Putamen (tissue), 1 donor: ENCODE measurements at regions not wholly inside any gene's neighbourhood (a gene's known extent, or its start where the extent isn't known, plus 50 kb on each side); places are given as distances from the start of the nearest gene placed in this dataset.

Experiments used
- DNase-seq: peaks from one replicate; pipeline ENCODE4 v3.0.0-alpha.2; 2016; ENCODE audit warnings: low spot score

GRCh38 chr1:30360281-30360680, 363.1 kb downstream of the MATN1 start:
- DNase-seq: no peak

- DNase-seq: no peak
Measured at GRCh38 chr1:30359539-30360220, 363.7 kb downstream of the MATN1 start.

DNA sequence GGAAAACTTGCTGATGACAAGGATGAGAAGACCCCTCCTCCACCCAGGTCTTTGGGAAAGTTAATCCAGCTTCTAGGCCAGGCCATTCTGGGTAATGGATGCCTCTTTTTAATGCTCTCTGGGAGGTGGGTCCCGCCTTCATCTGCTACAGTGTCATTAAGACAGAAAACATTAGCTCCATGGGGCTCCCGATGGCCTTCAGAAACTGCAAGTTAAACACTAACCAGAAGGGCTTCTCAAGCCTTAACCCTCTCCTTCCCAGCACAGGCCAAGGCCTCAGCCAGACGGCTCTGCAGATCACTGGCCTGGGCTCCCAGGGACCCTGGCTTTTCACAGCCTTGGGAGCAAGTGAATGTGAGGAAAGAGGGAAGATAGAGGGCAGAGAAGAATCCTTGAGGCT, 364.9 kb downstream of the MATN1 start:
- DNase-seq: no peak

GRCh38 chr1:30356839-30357238, 366.5 kb downstream of the MATN1 start:
- no peak for DNase-seq

GRCh38 chr1:30354410-30354809, 369.0 kb downstream of the MATN1 start:
- no peak for DNase-seq

DNA sequence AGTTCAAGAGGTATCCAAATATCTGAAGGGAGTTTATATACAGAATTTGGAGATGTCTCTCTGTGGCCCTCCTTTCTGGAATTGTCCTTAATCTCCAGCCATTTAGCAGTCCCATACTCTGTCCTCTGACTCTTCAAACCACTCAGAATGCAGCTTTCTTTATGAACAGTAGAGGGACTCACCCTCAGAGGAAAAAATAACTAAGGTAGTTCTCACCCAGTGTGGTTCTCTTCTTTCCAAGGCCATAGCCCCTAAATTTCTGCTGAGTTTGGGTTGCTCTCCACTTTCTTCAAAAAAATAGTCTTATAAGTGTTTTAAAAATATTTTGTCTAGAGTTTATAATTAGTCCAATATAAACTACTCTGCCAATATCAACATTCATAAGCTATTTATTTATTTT, 369.7 kb downstream of the MATN1 start:
- no peak for DNase-seq

DNA sequence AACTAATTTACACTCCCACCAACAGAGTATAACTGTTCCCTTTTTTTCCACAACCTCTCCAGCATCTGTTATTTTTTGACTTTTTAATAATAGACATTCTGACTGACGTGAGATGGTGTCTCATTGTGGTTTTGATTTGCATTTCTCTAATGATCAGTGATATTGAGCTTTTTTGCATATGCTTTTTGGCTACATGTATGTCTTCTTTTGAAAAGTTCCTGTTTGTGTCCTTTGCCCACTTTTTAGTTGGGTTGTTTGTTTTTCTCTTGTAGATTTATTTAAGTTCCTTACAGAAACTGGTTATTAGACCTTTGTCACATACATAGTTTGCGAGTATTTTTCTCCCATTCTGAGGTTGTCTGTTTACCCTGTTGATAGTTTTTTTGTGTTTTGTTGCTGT, 375.2 kb downstream of the MATN1 start:
- no peak for DNase-seq

DNA sequence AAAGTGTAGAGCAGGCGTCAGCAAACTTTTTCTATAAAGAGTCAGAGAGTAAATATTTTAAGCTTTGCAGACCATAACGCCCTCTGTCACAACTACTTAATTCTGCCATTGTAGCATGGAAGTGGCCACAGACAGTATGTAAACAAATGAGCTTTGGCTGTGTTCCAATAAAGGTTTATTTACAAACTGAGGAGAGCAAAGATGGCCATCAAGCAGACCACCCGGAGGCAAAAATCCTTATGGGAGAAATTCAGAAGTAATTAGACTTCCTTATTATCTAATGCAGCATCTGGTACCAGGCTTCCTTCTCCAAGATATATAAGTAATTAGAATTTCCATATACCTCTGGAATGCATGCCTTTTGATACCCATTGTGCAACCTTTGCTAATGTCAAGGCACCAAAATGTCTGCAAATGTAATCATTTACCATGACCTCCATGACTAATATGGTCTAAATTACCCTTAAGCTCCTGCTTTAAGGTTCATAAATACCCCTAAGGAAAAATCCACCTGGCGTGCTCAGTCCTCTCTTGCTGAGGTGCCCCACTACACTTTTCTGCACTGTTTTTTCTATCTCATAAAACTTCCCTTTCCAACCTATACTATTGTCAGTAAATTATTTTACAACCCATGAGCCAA, 377.8 kb downstream of the MATN1 start:
- DNase-seq: no peak

GRCh38 chr1:30343562-30343961, 379.8 kb downstream of the MATN1 start:
- DNase-seq: no peak

DNA sequence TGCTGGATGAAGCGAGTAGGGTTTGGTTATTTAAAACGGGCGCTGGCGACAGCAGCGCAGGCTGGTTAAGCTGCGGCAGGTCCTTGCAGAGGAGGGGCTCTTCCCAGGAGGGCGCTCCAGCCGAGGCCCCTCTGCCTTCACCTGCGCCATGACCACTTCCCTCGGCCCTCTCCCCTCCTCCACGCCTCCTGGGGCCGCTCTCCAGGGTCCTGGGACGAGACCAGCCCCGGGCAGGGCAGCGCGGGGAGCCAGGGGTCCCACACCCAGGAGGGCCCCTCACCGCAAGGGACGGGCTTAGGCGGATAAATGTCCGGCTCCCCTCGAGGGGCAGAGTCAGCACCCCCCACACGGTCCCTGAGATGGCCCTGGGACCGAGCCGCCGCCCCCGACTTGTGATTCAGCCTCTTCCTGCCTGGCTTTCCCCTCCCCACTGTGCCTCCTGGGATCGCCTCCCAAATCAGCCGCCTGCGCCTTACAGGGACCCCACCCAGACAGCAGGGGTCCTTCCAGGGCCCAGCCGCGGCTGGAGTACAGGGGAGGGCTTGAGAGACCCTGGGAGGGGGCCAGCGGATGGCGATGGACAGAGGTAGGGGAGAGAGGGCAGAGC, 380.7 kb downstream of the MATN1 start:
- DNase-seq: no peak

DNA sequence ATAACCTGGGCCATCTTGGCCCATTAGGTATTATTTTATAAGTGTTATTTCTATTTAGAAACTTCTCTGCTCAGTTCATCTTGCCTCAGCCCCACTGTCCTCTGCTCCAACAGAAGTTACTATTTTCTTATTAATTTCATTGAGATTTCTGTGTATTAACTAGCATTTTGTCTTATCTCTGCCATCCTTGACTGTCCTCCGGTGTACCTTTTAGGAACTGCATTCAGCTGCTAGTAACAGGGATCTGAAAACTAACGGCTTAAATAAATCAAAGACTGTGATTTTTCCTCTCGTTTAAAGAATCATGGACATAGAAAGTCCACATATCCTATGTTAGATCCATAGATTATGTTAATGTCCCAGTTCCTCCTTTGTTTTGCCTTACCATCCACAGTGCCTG, 382.5 kb downstream of the MATN1 start:
- no peak for DNase-seq

GRCh38 chr1:30339866-30340265, 383.5 kb downstream of the MATN1 start:
- DNase-seq: no peak

- DNase-seq: no peak
Measured at GRCh38 chr1:30338765-30339164, 384.6 kb downstream of the MATN1 start.

- DNase-seq: no peak
Measured at GRCh38 chr1:30337324-30337620, 386.1 kb downstream of the MATN1 start.

DNA sequence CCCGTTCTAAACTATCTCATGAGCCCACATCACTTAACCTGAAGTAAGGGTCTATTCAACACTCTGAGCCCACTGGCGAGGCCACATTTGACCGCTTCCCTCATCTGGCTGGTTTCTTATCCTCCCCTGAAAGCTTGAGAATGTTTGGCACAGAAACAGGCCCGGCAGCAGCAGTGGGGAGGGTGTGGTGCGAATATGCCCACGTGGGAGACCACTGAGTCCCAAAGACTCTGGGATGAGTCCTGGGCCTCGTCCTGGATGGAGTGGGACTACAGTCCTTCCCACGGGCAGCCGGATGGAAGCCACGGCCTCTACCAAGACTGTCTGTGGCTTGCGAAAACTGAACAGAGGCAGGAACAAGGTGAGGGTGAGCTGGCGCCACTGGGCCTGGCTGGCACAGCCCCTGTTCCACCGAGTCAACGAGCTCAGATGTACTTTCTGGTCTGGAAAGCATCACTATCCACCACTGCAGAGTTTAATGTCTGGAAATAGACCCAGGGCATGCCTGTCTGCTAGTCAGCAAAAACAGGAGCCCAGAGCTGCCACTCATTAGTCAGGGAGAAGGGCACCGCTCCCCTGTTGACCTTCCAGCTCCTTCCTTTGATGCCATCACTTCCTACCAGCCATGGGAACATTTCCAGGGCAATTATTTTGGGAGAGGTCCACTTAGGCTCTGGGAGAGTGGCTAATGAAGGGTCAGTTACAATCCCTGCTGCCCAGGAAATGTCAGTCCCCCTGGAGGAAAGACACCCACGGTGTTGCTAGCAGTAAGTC, 386.6 kb downstream of the MATN1 start:
- no peak for DNase-seq

DNA sequence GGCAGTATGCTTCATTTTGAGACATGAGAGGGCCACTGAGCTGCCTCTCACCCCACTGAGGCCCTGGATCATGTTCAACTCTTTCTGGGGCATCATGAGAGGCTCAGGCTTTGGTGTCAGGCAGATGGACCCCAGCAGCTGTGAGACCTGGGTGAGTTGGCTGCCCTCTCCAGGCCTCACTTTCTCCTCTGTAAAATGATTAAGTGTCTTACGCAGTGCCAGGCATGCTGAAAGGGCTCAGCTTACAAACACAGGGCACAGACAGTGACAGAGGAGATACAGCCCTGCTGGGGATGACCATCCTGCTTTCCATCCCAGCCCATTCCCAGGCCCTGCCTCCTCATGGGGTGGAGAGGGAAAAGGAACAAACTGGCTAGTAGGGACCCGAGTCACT, 387.4 kb downstream of the MATN1 start:
- DNase-seq: no peak

DNA sequence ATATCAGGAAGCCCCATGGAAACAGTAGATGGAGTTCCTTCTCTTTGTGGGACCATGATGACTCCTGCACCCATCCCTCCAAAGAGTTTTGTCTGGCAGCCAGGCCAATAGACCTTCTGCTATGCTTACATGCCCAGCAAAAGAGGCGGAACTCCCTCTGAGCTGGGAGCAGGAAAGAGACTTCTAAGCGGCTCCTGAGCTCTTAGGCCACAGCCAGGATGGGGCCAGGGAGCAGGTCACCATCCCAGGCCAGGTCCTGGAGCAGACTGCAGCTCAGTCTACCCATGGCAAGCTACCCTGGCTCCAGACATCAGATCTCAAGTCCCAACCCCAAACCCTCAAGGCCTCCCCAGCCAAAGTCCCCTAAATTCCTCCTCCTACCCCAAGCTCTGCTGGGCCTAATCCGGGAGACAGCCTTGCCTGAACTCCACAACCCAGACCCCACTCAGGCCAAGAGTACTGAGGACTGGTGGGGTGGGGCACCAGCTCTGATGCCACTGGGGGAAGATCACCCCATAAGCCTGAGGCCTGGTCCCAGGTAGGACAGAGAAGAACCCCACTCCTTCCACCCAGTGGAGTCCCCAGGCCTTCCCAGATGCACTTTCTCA, 387.9 kb downstream of the MATN1 start:
- no peak for DNase-seq

DNA sequence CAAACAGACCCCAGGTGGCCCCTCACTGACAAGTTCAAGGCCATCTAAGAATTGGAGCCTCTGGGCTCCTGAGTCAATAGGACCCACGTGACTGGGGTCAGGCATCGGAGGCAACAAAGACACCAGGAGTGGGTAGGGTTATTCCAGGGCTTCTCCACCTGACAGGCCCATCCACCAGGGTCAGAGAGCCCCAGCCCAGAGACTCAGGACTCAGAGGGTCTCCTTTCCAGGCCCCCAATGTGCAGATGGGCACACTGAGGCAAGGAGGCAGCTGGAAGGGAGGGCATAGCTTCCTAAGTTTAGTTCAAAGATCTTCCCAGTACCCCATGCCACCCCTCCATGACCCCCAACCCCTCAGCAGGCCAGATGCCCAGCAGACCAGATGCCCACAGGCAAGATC, 388.6 kb downstream of the MATN1 start:
- no peak for DNase-seq

- no peak for DNase-seq
Measured at GRCh38 chr1:30332116-30333094, 391.0 kb downstream of the MATN1 start.

DNA sequence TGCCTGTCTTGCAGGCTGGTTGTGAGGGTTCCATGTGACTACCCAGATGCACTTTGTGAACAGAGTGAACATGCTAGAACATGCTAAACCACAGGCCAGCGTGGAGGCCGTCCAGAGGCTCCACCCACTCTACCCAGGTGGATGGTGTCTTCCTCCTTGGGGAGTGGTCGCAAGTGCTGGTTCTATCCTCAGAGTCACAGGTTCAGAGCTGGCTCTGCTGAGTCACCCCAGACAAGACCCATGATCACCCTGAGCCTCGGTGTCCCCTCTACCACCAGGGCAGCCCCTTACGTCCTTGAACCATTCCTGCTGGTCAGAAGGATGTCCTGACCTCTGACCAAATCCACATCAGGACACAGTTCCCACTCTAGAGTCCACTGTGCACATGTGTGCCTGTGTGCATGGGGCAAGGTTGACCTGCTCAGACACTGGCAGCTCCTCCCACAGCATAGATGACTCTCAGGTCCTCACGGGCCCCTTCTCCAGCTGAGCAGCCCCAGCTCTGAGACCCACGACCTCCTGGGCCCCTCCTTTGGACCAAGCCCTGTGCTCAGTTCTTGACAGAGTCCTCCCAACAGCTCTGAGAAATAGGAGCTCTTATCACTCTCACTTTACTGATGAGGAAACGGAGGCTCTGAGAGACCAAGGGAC, 391.8 kb downstream of the MATN1 start:
- no peak for DNase-seq

DNA sequence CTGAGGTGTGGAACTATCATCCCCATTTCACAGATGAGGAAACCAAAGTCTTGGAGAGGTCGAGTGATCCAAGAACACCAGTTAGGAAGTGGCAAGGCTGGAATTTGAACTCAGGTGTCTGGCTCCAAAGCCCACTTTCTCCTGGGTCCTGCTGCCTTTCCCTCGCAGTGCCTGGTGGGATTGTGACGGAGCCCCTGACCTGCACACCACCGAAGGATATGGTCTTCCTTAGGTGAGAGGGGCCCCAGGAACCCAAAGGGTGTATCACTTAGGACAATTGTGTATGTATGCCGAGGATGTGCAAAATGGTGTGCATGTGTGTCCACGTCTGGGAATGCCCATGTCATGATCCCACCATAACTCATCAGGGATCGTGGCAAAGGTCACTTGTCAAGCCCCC, 392.7 kb downstream of the MATN1 start:
- DNase-seq: no peak
